Activated T-cell treated with anti-CD3 and anti-CD28 coated beads for 24 hours (primary cell): ENCODE measurements at regions not wholly inside any gene's neighbourhood (a gene's known extent, or its start where the extent isn't known, plus 50 kb on each side); places are given as distances from the start of the nearest gene placed in this dataset.

Experiments
- DNase-seq: peaks from one replicate; pipeline ENCODE4 v3.0.0-alpha.2; 2020; ENCODE audit warnings: low read depth

GRCh38 chr10:10462151-10462941, 555.3 kb upstream of the CELF2 start:
- DNase-seq = no peak

GRCh38 chr10:10471758-10472157, 545.9 kb upstream of the CELF2 start:
- no peak for DNase-seq

- no peak for DNase-seq
Observed at GRCh38 chr10:10475812-10476211, 541.9 kb upstream of the CELF2 start.

GRCh38 chr10:10477844-10478243, 539.8 kb upstream of the CELF2 start:
- no peak for DNase-seq

- no peak for DNase-seq
Observed at GRCh38 chr10:10479465-10479864, 538.2 kb upstream of the CELF2 start.

GRCh38 chr10:10482613-10483012, 535.1 kb upstream of the CELF2 start:
- no peak for DNase-seq

GRCh38 chr10:10489076-10489475, 528.6 kb upstream of the CELF2 start:
- no peak for DNase-seq

- no peak for DNase-seq
Observed at GRCh38 chr10:10489805-10490571, 527.7 kb upstream of the CELF2 start.

GRCh38 chr10:10490581-10490980, 527.1 kb upstream of the CELF2 start:
- DNase-seq = no peak

- no peak for DNase-seq
Observed at GRCh38 chr10:10492420-10492819, 525.3 kb upstream of the CELF2 start.

- no peak for DNase-seq
Observed at GRCh38 chr10:10493833-10494232, 523.8 kb upstream of the CELF2 start.

GRCh38 chr10:10497245-10497644, 520.4 kb upstream of the CELF2 start:
- DNase-seq = no peak

- no peak for DNase-seq
Observed at GRCh38 chr10:10498781-10499180, 518.9 kb upstream of the CELF2 start.

- no peak for DNase-seq
Observed at GRCh38 chr10:10499839-10500238, 517.8 kb upstream of the CELF2 start.

GRCh38 chr10:10500937-10501336, 516.7 kb upstream of the CELF2 start:
- no peak for DNase-seq

- no peak for DNase-seq
Observed at GRCh38 chr10:10503772-10504171, 513.9 kb upstream of the CELF2 start.

- no peak for DNase-seq
Observed at GRCh38 chr10:10508211-10508610, 509.5 kb upstream of the CELF2 start.

- no peak for DNase-seq
Observed at GRCh38 chr10:10510179-10510578, 507.5 kb upstream of the CELF2 start.

GRCh38 chr10:10513067-10513466, 504.6 kb upstream of the CELF2 start:
- DNase-seq = no peak

- no peak for DNase-seq
Observed at GRCh38 chr10:10513898-10514297, 503.8 kb upstream of the CELF2 start.

GRCh38 chr10:10514797-10515196, 502.9 kb upstream of the CELF2 start:
- no peak for DNase-seq

GRCh38 chr10:10515479-10516204, 502.0 kb upstream of the CELF2 start:
- no peak for DNase-seq
